NCI-H446 (cell line): ENCODE measurements at regions not wholly inside any gene's neighbourhood (a gene's known extent, or its start where the extent isn't known, plus 50 kb on each side); places are given as distances from the start of the nearest gene placed in this dataset.

Experiments
- DNase-seq, 2 experiments: peaks; one replicate each; lab custom pipeline; 2025; lab: John Stamatoyannopoulos, UW

DNA sequence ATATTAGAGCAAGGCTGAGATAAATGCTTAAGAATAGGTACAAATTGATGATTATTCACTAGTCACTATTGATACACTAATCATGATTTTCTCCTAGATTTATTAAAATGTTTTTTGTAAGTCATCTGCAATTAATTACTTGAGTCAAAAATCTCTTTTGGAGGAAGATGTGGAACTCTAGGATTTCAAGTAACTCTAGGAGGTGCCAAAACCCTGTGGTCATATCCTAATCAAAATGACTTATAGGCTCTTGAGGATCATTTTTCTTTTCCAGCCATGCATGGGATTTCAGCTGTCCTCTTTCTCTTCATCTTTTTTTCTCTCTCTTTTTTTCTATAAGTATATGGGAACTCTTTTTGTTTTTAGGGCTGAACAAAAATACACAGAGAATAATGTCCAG lies 141.8 kb upstream of the CD180 start:
- DNase-seq, result peak in 1 of 2 experiments; percentile 10

GRCh38 chr5:67337751-67338150 lies 141.2 kb upstream of the CD180 start:
- no peak for DNase-seq

DNA sequence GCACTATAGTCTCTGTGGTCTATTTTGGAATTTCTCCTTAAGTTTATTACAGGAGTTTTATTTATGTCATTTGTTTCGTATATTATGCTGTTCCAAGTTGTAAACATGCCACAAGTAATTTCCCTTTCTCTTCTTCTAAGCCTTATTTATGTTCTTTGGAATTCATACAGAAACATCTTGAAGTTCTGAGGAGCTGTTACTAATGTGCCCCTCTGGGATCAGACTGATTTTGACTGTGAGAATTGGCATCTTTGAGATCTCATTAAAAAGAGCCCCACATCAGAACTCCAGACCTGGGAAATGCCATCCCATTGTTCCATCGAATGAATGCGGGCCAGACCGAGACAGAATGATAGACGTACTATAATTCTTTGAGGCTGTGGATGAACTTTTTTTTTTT lies 138.8 kb upstream of the CD180 start:
- DNase-seq, result no peak

DNA sequence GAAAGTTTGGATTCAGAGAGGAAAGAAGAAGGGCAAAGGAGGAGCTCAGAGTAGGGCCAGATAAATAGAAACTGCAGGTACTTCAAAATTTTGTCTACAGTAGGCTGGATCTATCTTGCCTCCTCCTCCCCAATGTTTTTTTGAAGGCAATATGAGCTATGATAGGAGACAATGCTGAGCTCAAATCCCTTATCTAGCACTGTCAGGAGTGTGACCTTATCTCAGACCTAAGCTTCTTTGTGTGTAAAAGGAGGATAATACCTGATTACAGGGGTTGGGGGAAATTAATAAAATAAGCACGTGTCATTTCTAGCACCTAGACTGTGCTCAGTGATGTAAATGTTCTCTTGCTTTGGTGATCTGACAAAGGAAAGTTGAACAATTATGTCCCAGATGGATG lies 137.8 kb upstream of the CD180 start:
- no peak for DNase-seq

DNA sequence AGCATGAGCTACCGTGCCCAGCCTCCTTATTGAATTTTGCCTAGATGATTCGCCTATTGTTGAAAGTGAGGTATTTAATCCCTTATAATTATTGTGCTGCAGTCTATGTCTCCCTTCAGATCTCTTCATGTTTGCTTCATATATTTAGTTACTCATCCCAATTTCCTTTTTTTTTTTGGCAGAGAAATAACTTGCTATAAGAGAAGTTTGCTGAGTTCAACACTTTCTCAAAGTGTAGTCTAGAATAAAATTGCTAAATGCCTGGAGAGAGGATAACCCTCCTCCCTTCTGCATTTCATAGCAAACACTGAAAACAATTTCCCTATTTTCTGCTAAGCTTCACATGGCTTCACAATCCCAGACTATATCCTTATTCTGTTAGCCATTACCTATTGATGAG lies 136.6 kb upstream of the CD180 start:
- DNase-seq, result no peak

DNA sequence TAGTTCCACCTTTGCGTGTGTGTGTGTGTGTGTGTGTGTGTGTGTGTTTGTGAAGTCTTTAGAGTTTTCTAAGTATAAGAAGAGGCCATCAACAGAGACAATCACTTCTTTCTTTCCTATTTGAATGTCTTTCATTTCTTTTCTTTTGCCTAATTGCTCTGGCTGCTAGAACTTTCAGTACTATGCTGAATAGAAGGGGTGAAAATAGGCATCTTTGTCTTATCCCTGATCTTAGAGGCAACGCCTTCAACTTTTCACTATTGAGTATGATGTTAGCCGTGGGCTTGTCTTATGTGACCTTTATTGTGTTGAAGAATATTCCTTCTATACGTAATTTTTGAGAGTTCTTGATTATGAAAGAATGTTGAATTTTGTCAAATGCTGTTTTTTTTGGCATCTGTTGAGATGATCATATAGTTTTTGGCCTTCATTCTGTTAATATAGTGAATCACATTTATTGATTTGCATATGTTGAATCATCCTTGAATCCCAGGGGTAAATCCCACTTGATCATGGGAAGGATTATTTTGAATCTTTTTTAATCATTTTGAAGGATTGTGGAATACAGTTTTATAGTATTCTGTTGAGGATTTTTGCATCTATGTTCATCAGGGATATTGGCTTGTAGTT lies 134.8 kb upstream of the CD180 start:
- DNase-seq, result no peak

DNA sequence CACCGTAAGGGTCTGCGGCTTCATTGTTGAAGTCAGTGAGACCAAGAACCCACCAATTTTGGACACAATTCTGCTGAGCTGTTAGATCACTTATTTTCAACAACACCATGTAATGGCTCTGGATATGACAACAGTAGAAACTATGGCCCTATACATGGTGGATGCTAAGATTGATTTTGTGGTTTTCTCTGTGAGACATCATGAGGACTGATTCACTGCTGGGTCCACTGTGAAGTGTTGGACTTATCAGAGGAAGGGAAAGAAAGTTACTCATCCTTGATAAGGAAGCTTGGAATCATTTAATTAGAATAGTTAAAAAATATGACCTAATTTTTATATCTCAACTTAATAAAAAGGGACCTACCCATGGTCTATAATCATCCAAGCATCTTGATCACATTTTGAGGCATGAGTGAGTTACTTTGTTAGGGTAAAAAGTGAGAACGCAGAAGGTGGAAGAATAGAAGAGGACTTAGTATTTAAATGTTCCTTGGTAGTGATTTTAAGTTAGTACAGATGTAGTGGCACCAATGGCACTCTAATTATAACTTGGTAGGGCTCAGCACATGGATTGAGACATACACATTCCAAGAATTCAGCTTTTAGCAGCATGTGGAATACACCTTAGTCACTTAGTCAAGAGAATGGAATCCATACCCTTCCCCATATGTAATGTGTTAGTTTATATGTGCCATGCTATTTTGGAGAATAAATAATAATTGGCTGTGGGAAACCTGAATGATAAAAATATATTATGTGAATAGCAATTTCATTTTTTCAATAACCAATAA lies 123.5 kb upstream of the CD180 start:
- DNase-seq, result no peak

DNA sequence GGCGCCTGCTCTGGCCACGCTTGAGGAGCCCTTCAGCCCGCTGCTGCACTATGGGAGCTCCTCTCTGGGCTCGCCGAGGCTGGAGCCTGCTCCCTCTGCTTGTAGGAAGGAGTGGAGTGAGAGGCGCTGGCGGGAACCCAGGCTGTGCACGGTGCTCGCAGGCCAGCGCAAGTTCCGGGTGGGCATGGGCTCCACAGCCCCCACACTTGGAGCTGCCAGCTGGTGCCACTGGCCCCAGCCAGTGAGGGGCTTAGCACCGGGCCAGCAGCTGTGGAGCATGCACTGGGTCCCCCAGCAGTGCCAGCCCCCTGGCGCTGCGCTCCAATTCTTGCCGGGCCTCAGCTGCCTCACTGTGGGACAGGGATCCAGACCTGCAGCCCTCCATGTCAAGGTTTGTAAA lies 122.1 kb upstream of the CD180 start:
- no peak for DNase-seq

DNA sequence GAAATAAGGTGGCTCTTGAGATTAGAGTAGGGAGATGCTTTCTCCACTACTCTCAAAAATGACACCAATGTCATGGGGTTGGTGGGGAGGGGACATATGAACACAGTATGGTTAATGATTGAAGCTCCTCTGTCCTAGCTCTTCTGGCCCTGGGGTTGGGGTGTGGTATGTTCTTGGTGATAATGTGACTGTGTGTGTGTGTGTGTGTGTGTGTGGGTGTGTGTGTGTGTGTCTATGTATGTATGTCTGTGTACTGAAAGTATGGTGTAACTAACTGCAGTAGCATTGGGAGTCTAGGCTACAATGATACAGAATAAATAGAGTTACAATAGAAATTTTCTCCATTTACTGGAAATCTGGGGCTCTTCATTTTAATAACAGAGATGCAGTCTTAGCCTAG lies 121.0 kb upstream of the CD180 start:
- no peak for DNase-seq

DNA sequence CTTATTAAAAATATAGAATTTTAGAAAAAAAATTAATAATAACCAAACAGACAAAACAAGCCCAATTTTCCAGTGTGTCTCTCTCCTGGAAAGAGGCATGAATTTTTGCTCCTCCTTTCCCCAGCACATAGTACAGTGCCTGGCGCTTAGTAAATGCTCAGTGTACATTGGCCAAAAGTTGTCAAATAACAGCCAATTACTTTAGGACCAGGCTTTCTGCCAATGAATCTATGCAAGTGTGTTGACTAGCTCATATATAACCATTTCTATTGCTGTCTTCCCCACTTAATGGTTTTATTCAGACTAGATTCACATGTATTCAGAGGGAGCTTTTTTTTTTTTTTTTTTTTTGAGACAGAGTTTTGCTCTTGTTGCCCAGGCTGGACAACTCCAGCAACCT lies 120.1 kb upstream of the CD180 start:
- DNase-seq, result peak in 1 of 2 experiments; percentile 63

GRCh38 chr5:67315082-67315989 lies 118.7 kb upstream of the CD180 start:
- peak in 1 of 2 experiments; percentile 27 for DNase-seq

DNA sequence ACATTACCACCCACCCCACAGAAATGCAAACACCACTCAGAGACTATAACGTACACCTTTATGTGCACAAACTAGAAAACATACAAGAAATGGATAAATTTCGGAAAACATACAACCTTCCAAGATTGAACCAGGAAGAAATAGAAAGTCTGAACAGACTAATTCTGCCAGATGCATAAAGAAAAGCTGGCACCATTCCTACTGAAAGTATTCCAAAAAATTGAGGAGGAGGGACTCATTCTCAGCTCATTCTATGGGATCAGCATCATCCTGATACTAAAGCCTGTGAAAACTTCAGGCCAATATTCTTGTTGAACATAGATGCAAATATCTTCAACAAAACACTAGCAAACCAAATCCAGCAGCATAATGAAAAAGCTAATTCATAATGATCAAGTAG lies 115.1 kb upstream of the CD180 start:
- no peak for DNase-seq

GRCh38 chr5:67311208-67311607 lies 114.6 kb upstream of the CD180 start:
- no peak for DNase-seq

DNA sequence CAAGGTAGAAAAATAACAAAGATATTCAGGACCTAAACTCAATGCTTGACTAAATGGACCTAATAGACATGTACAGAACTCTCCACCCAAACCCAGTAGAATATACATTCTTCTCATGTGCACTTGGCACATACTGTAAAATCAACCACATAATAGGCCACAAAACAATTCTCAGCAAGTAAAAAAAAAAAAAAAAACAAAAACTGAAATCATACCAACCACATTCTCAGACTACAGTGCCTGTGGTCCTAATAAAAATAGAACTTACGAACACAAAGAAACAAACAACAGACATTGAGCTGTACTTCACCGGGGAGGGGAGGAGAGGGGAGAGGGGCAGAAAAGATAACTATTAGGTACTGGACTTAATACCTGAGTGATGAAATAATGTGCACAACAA lies 114.1 kb upstream of the CD180 start:
- DNase-seq, result no peak

DNA sequence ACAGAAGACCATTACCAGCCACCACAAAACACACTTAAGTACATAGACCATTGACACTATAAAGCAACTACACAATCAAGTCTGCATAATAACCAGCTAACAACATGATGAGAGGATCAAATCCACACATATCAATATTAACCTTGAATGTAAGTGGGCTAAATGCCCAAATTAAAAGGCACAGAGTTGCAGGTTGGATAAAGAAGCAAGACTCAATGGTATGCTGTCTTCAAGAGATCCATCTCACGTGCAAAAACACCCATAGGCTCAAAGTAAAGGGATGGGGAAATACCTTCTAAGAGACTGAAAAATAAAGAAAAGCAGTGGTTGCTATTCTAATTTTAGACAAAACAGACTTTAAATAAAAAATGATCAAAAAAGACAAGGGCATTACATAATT lies 113.6 kb upstream of the CD180 start:
- no peak for DNase-seq

GRCh38 chr5:67308988-67309688 lies 112.5 kb upstream of the CD180 start:
- DNase-seq, result no peak

DNA sequence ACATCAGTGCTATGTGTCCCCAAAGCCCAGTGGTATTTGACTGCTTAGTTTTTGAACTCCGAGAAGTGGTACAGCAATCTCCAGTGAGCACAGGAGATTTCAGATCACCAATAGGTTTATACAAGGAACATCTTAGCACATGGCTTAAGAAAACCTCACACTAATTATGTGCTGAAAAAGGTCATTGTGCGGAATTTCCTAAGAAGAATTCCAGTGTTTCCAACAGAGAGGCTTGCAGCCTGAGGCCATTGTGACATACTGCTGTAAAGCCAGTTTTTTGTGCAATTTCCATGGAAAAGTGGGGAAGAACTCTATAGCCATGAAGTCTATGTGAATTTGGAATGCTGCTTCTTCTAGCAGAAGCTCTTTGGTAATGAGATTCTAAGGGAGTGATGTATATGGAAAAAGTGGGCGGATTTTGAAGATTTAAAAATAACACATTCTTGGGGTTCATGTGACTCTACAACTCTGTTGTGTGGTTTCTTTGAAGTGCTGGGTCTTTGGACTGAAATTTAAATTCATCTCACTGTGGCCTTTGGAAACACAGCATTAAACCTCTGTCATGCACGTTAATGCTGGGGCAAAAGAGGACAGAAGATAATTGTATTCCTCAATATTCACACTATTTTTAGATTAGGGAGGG lies 110.5 kb upstream of the CD180 start:
- DNase-seq, result no peak

DNA sequence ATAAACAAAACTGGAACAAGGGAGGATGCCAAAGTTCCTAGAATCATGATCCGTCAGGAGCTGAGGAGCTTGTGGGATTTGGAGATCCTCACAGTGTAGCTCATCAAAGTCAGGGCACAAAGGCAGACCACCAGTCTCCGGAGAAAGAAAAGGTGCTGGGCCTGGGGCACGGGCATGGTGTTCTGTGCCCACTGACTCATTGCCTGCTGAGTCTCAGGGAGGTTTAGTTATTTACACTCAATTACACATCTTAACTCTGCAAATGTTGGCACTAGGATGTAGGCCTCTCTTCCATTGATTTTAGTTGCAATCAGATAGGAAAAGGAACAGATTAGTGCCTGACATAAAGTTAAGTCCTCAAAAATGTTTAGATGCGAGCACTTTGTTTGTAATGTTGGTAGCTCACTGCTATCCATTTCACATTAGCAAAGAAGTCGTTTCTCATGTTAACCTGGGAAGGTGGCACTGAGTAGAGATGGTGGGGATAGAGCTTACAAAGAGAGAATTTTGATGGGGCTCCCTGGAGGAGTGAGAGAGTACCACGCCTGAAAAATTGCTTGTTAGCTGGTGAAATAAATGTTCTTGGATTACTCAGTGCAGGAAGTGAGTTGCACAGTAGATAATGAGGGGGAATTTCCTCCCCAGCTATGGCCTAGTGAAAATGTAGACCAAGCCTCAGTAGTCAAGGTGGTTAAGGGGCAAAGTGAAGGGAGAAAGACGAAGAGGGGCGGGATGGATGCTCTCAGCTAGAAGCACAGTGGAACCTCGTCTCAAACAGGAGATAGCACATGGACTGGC lies 109.5 kb upstream of the CD180 start:
- peak in 1 of 2 experiments; percentile 6 for DNase-seq

DNA sequence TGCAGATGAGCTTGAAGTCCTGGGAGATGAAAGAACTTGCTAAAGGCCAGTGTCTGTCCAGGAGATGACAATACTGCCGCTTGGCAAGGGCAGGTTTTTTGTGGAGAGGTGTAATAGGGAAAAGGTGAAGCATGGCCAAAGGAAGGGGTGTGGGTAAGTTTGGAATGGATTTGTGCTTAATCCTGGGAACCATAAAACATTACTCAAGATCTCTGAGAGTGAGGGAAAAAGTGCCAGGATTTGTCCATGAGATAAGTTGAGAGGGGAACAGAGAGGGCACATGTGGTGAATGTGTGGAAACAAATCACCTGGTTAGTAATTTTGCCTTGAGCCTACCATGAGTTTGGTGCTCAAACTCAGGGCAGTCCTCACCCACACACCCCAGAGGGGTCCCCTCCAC lies 108.8 kb upstream of the CD180 start:
- DNase-seq, result no peak

DNA sequence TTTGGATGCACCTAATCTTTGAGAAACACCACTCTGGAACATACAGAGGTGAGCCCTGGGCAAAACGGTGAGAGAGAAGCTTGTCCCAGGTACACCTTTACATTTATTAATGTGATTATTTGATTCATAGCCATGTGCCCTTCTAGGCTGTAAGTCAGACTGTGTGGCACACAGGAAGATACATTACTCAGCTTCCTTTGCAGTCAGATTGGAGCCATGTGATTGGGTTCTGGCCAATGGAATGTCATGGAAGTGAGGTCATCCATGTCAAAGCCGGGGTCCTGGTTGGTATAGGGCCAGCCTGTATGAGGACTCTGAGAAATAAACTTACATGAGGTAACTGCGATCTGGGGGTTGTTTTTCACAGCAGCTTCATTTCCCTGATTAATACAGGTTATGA lies 106.8 kb upstream of the CD180 start:
- no peak for DNase-seq
